Loucy (cell line): ENCODE measurements at regions not wholly inside any gene's neighbourhood (a gene's known extent, or its start where the extent isn't known, plus 50 kb on each side); places are given as distances from the start of the nearest gene placed in this dataset.

Source experiments
- H2AFZ ChIP-seq: fragments of 200-600 bp; sonication (generic); 2 replicates; pipeline ENCODE4 v1.6.0; 2016; ENCODE audit warnings: antibody characterized with exemption, mild to moderate bottlenecking, low read length, moderate library complexity
- H3F3A ChIP-seq: fragments of 200-600 bp; 2 replicates; pipeline ENCODE4 v1.6.0; 2016; ENCODE audit warnings: antibody characterized with exemption, low read depth, mild to moderate bottlenecking
- H3K27me3 ChIP-seq: fragments of 200-600 bp; sonication (generic); 2 replicates; pipeline ENCODE4 v1.6.1; 2014; ENCODE audit warnings: low read length, mild to moderate bottlenecking; ENCODE audit not compliant: insufficient read depth, poor library complexity, severe bottlenecking
- H3K36me3 ChIP-seq: fragments of 200-600 bp; sonication (generic); 2 replicates; pipeline ENCODE4 v1.6.1; 2016; ENCODE audit warnings: low read length; ENCODE audit not compliant: insufficient read depth
- H3K4me1 ChIP-seq: fragments of 200-600 bp; sonication (generic); 2 replicates; pipeline ENCODE4 v1.5.1; 2014; ENCODE audit warnings: low read length, mild to moderate bottlenecking; ENCODE audit not compliant: insufficient read depth, poor library complexity, severe bottlenecking
- H3K4me2 ChIP-seq: fragments of 200-600 bp; sonication (generic); 2 replicates; pipeline ENCODE4 v1.6.0; 2014; ENCODE audit warnings: antibody characterized with exemption, low read length, low read depth, mild to moderate bottlenecking; ENCODE audit not compliant: poor library complexity, severe bottlenecking
- H3K4me3 ChIP-seq: fragments of 200-600 bp; sonication (generic); 2 replicates; pipeline ENCODE4 v1.5.1; 2014; ENCODE audit warnings: low read length, mild to moderate bottlenecking, mixed read lengths; ENCODE audit not compliant: poor library complexity, severe bottlenecking
- H3K79me2 ChIP-seq: fragments of 200-600 bp; sonication (generic); 2 replicates; pipeline ENCODE4 v1.6.1; 2014; ENCODE audit warnings: low read length; ENCODE audit not compliant: insufficient read depth
- H3K9ac ChIP-seq: fragments of 200-600 bp; sonication (generic); 2 replicates; pipeline ENCODE4 v1.6.0; 2014; ENCODE audit warnings: mild to moderate bottlenecking, low read depth, low read length, moderate library complexity; ENCODE audit not compliant: poor library complexity, severe bottlenecking
- H3K9me2 ChIP-seq: fragments of 200-600 bp; sonication (generic); replicated peaks from 2 replicates; pipeline ENCODE4 v1.6.1; 2016; ENCODE audit warnings: low read depth, low read length, mixed read lengths
- H3K9me3 ChIP-seq: fragments of 200-600 bp; sonication (generic); 2 replicates; pipeline ENCODE4 v1.6.1; 2014; ENCODE audit warnings: mild to moderate bottlenecking, antibody characterized with exemption, low read length, low read depth; ENCODE audit not compliant: insufficient read depth
- H4K20me1 ChIP-seq: fragments of 200-600 bp; sonication (generic); 2 replicates; pipeline ENCODE4 v1.6.0; 2014; ENCODE audit warnings: antibody characterized with exemption, low read length, mild to moderate bottlenecking; ENCODE audit not compliant: insufficient read depth, poor library complexity, severe bottlenecking
- EZH2phosphoT487 ChIP-seq: fragments of 200-600 bp; IDR thresholded peaks from 2 replicates; pipeline ENCODE4 v1.6.1; 2018; ENCODE audit warnings: antibody characterized with exemption, mild to moderate bottlenecking, moderate library complexity, borderline replicate concordance
- TF ChIP-seq, protein P1 (sequence below): fragments of 200-600 bp; sonication (generic); conservative IDR thresholded peaks from 2 replicates; pipeline ENCODE4 v1.5.1; 2014; ENCODE audit warnings: mild to moderate bottlenecking, antibody characterized with exemption, low read length

DNA sequence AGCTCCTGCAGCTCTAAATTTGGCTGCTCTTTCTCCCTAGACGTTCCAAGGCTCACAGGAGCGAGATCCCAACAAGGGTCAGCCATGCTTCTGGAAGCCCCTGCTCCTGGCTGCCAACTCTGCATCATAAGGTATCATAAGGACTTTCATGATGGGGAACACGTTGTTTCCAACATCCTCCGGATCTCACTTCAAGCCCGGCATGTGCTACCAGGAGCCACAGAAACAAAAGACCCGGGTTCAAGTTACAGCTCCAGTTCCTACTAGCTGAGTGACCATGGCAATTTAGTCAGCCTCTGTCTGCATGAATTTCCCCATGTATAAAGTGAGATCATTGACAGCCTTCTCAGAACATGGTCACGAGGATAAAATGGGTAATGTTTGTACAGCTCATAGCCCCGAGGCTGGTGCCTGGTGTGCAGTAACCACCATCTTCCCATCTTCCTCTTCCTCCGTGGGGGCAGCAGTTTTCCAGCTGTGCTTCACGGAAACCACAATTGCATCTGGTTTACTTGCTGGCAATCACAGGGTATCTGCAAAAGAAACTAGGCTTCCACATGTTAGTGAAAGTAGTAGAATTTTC is 209.0 kb upstream of the ECI2 start:
- Histone ChIP-seq H3K9me3 (no peaks in the 10 kb centered on the region), H3K4me2 (peak overlapping the region; percentile 35), H2AFZ (no peak overlapping the region), H3K9me2 (no peaks in the 10 kb centered on the region), H3K4me3 (no peak overlapping the region), H3F3A (no peaks in the 10 kb centered on the region), H4K20me1 (no peaks in the 10 kb centered on the region), H3K79me2 (no peaks in the 10 kb centered on the region), H3K9ac (no peak overlapping the region), H3K27me3 (no peaks in the 10 kb centered on the region), H3K36me3 (no peaks in the 10 kb centered on the region), H3K4me1 (peaks cover 15% of the 10 kb centered on the region)
- TF ChIP-seq EZH2phosphoT487, result no peak
- TF ChIP-seq, protein P1, sequence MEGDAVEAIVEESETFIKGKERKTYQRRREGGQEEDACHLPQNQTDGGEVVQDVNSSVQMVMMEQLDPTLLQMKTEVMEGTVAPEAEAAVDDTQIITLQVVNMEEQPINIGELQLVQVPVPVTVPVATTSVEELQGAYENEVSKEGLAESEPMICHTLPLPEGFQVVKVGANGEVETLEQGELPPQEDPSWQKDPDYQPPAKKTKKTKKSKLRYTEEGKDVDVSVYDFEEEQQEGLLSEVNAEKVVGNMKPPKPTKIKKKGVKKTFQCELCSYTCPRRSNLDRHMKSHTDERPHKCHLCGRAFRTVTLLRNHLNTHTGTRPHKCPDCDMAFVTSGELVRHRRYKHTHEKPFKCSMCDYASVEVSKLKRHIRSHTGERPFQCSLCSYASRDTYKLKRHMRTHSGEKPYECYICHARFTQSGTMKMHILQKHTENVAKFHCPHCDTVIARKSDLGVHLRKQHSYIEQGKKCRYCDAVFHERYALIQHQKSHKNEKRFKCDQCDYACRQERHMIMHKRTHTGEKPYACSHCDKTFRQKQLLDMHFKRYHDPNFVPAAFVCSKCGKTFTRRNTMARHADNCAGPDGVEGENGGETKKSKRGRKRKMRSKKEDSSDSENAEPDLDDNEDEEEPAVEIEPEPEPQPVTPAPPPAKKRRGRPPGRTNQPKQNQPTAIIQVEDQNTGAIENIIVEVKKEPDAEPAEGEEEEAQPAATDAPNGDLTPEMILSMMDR, result no peak

DNA sequence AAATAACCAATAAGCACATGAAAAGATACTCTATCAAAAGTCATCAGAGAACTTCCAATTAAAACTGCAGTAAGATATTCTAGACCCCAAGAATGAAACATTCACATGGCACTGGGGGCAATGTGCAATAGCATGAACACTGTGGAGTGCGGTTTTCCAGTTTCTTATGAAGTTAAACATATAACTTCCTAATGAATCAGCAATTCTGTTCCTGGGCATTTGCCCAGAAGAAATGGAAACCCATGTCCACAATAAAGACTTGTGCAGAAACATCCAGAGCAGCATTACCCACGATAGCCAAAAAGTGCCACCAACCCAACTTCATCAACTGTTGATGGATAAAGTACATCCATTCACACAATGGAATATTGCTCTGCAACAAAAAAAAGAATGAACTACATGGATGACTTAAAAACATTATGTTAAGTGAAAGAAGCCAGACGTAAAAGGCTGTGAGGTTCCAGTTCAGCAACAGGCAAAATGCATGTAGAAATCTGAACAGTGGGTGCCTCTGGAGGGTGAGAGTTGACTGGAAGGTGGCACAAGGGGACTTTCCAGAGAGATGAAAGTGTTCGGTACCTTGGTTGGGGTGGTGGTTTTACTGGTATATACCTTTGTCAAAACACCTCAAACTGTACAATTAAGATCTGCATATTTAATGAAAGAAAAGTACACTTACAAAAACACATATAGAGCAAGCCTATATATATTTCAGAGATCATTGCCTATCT is 207.2 kb upstream of the ECI2 start:
- Histone ChIP-seq H3K4me1 (peaks cover 15% of the 10 kb centered on the region), H3K9me3 (no peaks in the 10 kb centered on the region), H3F3A (no peaks in the 10 kb centered on the region), H3K4me2 (no peak overlapping the region), H3K9me2 (no peaks in the 10 kb centered on the region), H3K27me3 (no peaks in the 10 kb centered on the region), H2AFZ (no peak overlapping the region), H3K79me2 (no peaks in the 10 kb centered on the region), H4K20me1 (no peaks in the 10 kb centered on the region), H3K36me3 (no peaks in the 10 kb centered on the region), H3K9ac (no peak overlapping the region), H3K4me3 (no peak overlapping the region)
- TF ChIP-seq, protein P1, result no peak
- TF ChIP-seq EZH2phosphoT487, result no peak

DNA sequence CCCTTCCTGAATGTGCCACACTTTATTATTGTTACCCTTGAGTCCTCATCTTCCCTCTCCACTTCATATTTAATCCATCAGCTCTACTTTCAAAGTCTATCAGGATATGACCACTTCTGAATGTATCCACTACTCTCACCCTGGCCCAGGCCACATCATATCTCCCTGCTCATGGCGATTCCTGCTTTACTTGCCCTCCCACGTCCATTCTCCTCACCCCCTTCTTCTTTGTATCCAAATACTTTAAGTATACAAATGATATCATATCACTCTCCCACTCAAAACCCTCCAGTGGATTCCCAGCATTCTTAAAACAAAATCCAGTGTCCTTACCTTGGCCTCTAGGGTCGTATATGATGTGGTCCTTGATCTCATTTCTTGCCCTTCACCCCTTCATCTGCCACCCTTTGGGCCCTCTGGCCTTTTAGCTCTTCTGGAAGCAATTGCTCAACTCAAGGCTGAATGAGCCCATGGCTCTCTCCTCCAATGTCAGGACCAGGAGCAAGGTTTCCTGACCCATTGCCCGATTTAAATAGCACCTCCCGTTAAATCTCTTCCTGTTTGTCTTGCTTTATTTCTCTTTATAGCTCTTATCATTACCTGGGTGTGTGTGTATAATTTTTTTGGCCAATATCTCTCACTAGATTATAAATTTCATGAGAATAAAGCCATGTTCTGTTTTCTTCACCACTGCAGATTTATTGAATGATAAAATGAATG is 205.9 kb upstream of the ECI2 start:
- Histone ChIP-seq H3K9ac (no peak overlapping the region), H3K4me1 (peaks cover 15% of the 10 kb centered on the region), H2AFZ (no peak overlapping the region), H3K4me3 (no peak overlapping the region), H4K20me1 (no peaks in the 10 kb centered on the region), H3K36me3 (no peaks in the 10 kb centered on the region), H3K79me2 (no peaks in the 10 kb centered on the region), H3K9me2 (no peaks in the 10 kb centered on the region), H3K27me3 (no peaks in the 10 kb centered on the region), H3K4me2 (no peak overlapping the region), H3K9me3 (no peaks in the 10 kb centered on the region), H3F3A (no peaks in the 10 kb centered on the region)
- TF ChIP-seq EZH2phosphoT487, result no peak
- TF ChIP-seq, protein P1, result no peak
